IMR-90 (cell line): ENCODE measurements at regions not wholly inside any gene's neighbourhood (a gene's known extent, or its start where the extent isn't known, plus 50 kb on each side); places are given as distances from the start of the nearest gene placed in this dataset.

Source experiments
- ATAC-seq: fragments of 200-7000 bp; cut with Tn5 transposase; 2 replicates; pipeline ENCODE4 v1.9.1; 2020; ENCODE audit warnings: low read depth, mild to moderate bottlenecking, moderate library complexity
- BruUV-seq: library from RNA; stranded (reverse); fragments of 400-500 nt; replicated peaks from 2 replicates; lab custom pipeline; 2021; lab: Mats Ljungman, UMichigan
- CTCF ChIA-PET: fragments of 300-600 bp; formaldehyde crosslinking; extraction: SDS; loops from one replicate; lab custom pipeline; 2021; ENCODE audit warnings: antibody characterized with exemption; lab: Yijun Ruan, JAX
- POLR2A ChIA-PET: fragments of 300-600 bp; sonication (Branson Sonifier 250); formaldehyde crosslinking; loops from one replicate; lab custom pipeline; 2022; ENCODE audit warnings: antibody characterized with exemption; ENCODE audit not compliant: unreplicated experiment; lab: Charles Lee
- DNase-seq: peaks from one replicate; pipeline ENCODE4 v3.0.0; 2013
- H2AFZ ChIP-seq: replicated peaks from 2 replicates; pipeline ENCODE3; 2013; ENCODE audit warnings: low read length, mild to moderate bottlenecking; ENCODE audit not compliant: poor library complexity
- H2AK5ac ChIP-seq: 2 replicates; pipeline ENCODE4 v1.6.1; 2013; ENCODE audit warnings: low read depth, low read length, inconsistent platforms
- H2AK9ac ChIP-seq: replicated peaks from 2 replicates; pipeline ENCODE3; 2013; ENCODE audit warnings: mild to moderate bottlenecking, low read depth, low read length, moderate library complexity; ENCODE audit not compliant: poor library complexity
- H2BK120ac ChIP-seq: 2 replicates; pipeline ENCODE4 v1.6.1; 2013; ENCODE audit warnings: low read depth, low read length, inconsistent platforms
- H2BK15ac ChIP-seq: 3 replicates; pipeline ENCODE4 v1.6.1; 2013; ENCODE audit warnings: low read depth, low read length, inconsistent platforms
- H2BK20ac ChIP-seq: 2 replicates; pipeline ENCODE4 v1.6.1; 2013; ENCODE audit warnings: low read depth, mild to moderate bottlenecking, inconsistent platforms, low read length, moderate library complexity
- H2BK5ac ChIP-seq: 2 replicates; pipeline ENCODE4 v1.6.1; 2013; ENCODE audit warnings: mild to moderate bottlenecking, low read depth, low read length, inconsistent platforms; ENCODE audit not compliant: poor library complexity, severe bottlenecking
- H3K14ac ChIP-seq: replicated peaks from 2 replicates; pipeline ENCODE4 v1.6.1; 2013; ENCODE audit warnings: low read depth, low read length, inconsistent platforms
- H3K18ac ChIP-seq: 2 replicates; pipeline ENCODE4 v1.6.1; 2013; ENCODE audit warnings: low read depth, low read length, control low read depth
- H3K23ac ChIP-seq: 2 replicates; pipeline ENCODE4 v1.6.1; 2013; ENCODE audit warnings: low read depth, low read length, inconsistent platforms
- H3K27ac ChIP-seq: 2 replicates; pipeline ENCODE4 v1.5.1; 2013; ENCODE audit warnings: mild to moderate bottlenecking, control low read depth, low read length; ENCODE audit not compliant: insufficient read depth
- H3K27me3 ChIP-seq: 2 replicates; pipeline ENCODE4 v1.6.1; 2013; ENCODE audit warnings: low read length; ENCODE audit not compliant: control insufficient read depth, insufficient read depth
- H3K36me3 ChIP-seq: 2 replicates; pipeline ENCODE4 v1.6.1; 2013; ENCODE audit warnings: low read length, mixed read lengths; ENCODE audit not compliant: control insufficient read depth, insufficient read depth
- H3K4ac ChIP-seq: 2 replicates; pipeline ENCODE4 v1.6.1; 2013; ENCODE audit warnings: low read depth, low read length, inconsistent platforms
- H3K4me1 ChIP-seq: 2 replicates; pipeline ENCODE4 v1.6.1; 2013; ENCODE audit warnings: low read length, mixed read lengths; ENCODE audit not compliant: control insufficient read depth, insufficient read depth
- H3K4me2 ChIP-seq: 2 replicates; pipeline ENCODE4 v1.6.1; 2013; ENCODE audit warnings: low read depth, mild to moderate bottlenecking, control low read depth, low read length, moderate library complexity
- H3K4me3 ChIP-seq: 2 replicates; pipeline ENCODE4 v1.5.1; 2013; ENCODE audit warnings: low read depth, mild to moderate bottlenecking, control low read depth, low read length, moderate library complexity; ENCODE audit not compliant: insufficient read depth
- H3K56ac ChIP-seq: 2 replicates; pipeline ENCODE4 v1.6.1; 2013; ENCODE audit warnings: low read length, inconsistent platforms; ENCODE audit not compliant: insufficient read depth; ENCODE audit errors: extremely low read depth
- H3K79me1 ChIP-seq, 2 experiments: 2 replicates each; pipeline ENCODE4 v1.6.1; 2013; ENCODE audit warnings: low read length in 2 of 2, inconsistent platforms in 1 of 2, low read depth in 1 of 2
- H3K9ac ChIP-seq: 2 replicates; pipeline ENCODE4 v1.6.1; 2013; ENCODE audit warnings: low read depth, low read length, control low read depth
- H3K9me1 ChIP-seq: 2 replicates; pipeline ENCODE4 v1.6.1; 2013; ENCODE audit warnings: low read length, inconsistent platforms; ENCODE audit not compliant: insufficient read depth
- H3K9me3 ChIP-seq: 2 replicates; pipeline ENCODE4 v1.6.1; 2013; ENCODE audit warnings: low read length; ENCODE audit not compliant: control insufficient read depth, insufficient read depth
- H4K20me1 ChIP-seq: 2 replicates; pipeline ENCODE4 v1.6.1; 2013; ENCODE audit warnings: low read length, inconsistent platforms; ENCODE audit not compliant: insufficient read depth
- H4K5ac ChIP-seq: 2 replicates; pipeline ENCODE4 v1.6.1; 2013; ENCODE audit warnings: mild to moderate bottlenecking, low read depth, low read length, control low read depth
- H4K8ac ChIP-seq, 2 experiments: 2 replicates each; pipeline ENCODE4 v1.6.1; 2013; ENCODE audit warnings: low read depth in 2 of 2, low read length in 2 of 2, control low read depth in 1 of 2, inconsistent platforms in 1 of 2
- H4K91ac ChIP-seq: 2 replicates; pipeline ENCODE4 v1.6.1; 2013; ENCODE audit warnings: low read depth, low read length, inconsistent platforms; ENCODE audit not compliant: insufficient read depth
- BHLHE40 ChIP-seq: fragments of 150-350 bp; IDR thresholded peaks from 2 replicates; pipeline ENCODE4 v1.6.1; 2016; ENCODE audit warnings: mild to moderate bottlenecking, low read depth, low read length
- CEBPB ChIP-seq: IDR thresholded peaks from 2 replicates; pipeline ENCODE4 v1.6.1; 2012; ENCODE audit warnings: low read depth, low read length, improper control_type of control experiment
- FOS ChIP-seq: fragments of 150-350 bp; IDR thresholded peaks from 2 replicates; pipeline ENCODE4 v1.6.1; 2016; ENCODE audit warnings: low read depth, low read length
- MAFK ChIP-seq: IDR thresholded peaks from 2 replicates; pipeline ENCODE4 v1.6.1; 2012; ENCODE audit warnings: low read depth, low read length, improper control_type of control experiment
- MAZ ChIP-seq: IDR thresholded peaks from 2 replicates; pipeline ENCODE4 v1.6.1; 2012; ENCODE audit warnings: low read depth, mild to moderate bottlenecking, low read length, improper control_type of control experiment, moderate library complexity, borderline replicate concordance
- MXI1 ChIP-seq: IDR thresholded peaks from 2 replicates; pipeline ENCODE4 v1.6.1; 2012; ENCODE audit warnings: low read depth, mild to moderate bottlenecking, low read length, moderate library complexity, borderline replicate concordance
- NFE2L2 ChIP-seq: fragments of 150-350 bp; IDR thresholded peaks from 2 replicates; pipeline ENCODE4 v1.6.1; 2016; ENCODE audit warnings: low read depth, mild to moderate bottlenecking, low read length
- POLR2A ChIP-seq: IDR thresholded peaks from 2 replicates; pipeline ENCODE4 v1.6.1; 2012; ENCODE audit warnings: mild to moderate bottlenecking, low read depth, low read length
- RAD21 ChIP-seq: IDR thresholded peaks from 2 replicates; pipeline ENCODE4 v1.6.1; 2012; ENCODE audit warnings: low read length, improper control_type of control experiment
- RCOR1 ChIP-seq: IDR thresholded peaks from 2 replicates; pipeline ENCODE4 v1.6.1; 2012; ENCODE audit warnings: mild to moderate bottlenecking, low read length, improper control_type of control experiment; ENCODE audit not compliant: insufficient replicate concordance
- RFX5 ChIP-seq: IDR thresholded peaks from 2 replicates; pipeline ENCODE4 v1.8.0; 2012; ENCODE audit warnings: low read depth, mild to moderate bottlenecking, low read length, moderate library complexity
- SMC3 ChIP-seq: fragments of 150-350 bp; IDR thresholded peaks from 2 replicates; pipeline ENCODE4 v1.6.1; 2016; ENCODE audit warnings: low read depth, mild to moderate bottlenecking, antibody characterized with exemption, low read length, moderate library complexity
- WGBS, 2 experiments: methylation state at CpG; one replicate each; pipeline versions ENCODE4 v1.1.5 to v1.1.7; 2013; ENCODE audit warnings: missing lambda C conversion rate in 2 of 2; ENCODE audit not compliant: insufficient read length in 1 of 2; ENCODE audit errors: extremely low coverage in 2 of 2; 5-methylcytosine and 5-hydroxymethylcytosine counted together
- dilution Hi-C: fragments of 300-500 bp; cut with HindIII; formaldehyde crosslinking; loops from one replicate; pipeline ENCODE4 v1.14.3; 2018; ENCODE audit warnings: low sequenced_read_pairs; ENCODE audit not compliant: unreplicated experiment
- in situ Hi-C: fragments of 300-500 bp; cut with MboI; formaldehyde crosslinking; loops from 3 replicates; pipeline ENCODE4 v1.14.3; 2019; ENCODE audit warnings: low sequenced_read_pairs, inconsistent platforms, mixed read lengths
- intact Hi-C: fragments of 100-400 bp; cut with micrococcal nuclease; formaldehyde crosslinking; loops from 2 replicates; pipeline ENCODE4 v1.10.0; 2022
- TF ChIP-seq, protein P1 (sequence below): conservative IDR thresholded peaks from 2 replicates; pipeline ENCODE4 v1.5.1; 2012; ENCODE audit warnings: mild to moderate bottlenecking, low read depth, low read length, improper control_type of control experiment
- TF ChIP-seq, protein P2 (sequence below): fragments of 150-350 bp; IDR thresholded peaks from 2 replicates; pipeline ENCODE4 v1.6.1; 2017; ENCODE audit warnings: mild to moderate bottlenecking, antibody characterized with exemption, low read length, low read depth

GRCh38 chr18:71079606-71080005, 790.8 kb downstream of the SOCS6 start:
- H3K27me3 ChIP-seq: no peaks in the 10 kb centered on the region
- no peaks in the 10 kb centered on the region for H4K20me1 ChIP-seq
- no peak overlapping the region for H3K27ac ChIP-seq
- ChIA-PET POLR2A (no interaction called here), CTCF (no interaction called here)
- no peaks in the 10 kb centered on the region for H3K79me1 ChIP-seq
- no peak overlapping the region for H2BK20ac ChIP-seq
- intact Hi-C loops (no loop called here), dilution Hi-C loops (no loop called here), in situ Hi-C loops (no loop called here)
- no peak overlapping the region for H4K91ac ChIP-seq
- no peak overlapping the region for H2AK9ac ChIP-seq
- H3K9me3 ChIP-seq: peaks cover 6% of the 10 kb centered on the region
- H3K9ac ChIP-seq: no peak overlapping the region
- ATAC-seq (no peak), DNase-seq (no peak)
- no peaks in the 10 kb centered on the region for H3K9me1 ChIP-seq
- H2BK5ac ChIP-seq: no peak overlapping the region
- no peaks in the 10 kb centered on the region for H3K4me1 ChIP-seq
- no peak overlapping the region for H3K4me2 ChIP-seq
- no peak overlapping the region for H2BK15ac ChIP-seq
- no peaks in the 10 kb centered on the region for H3K36me3 ChIP-seq
- no peak overlapping the region for H2BK120ac ChIP-seq
- no peak overlapping the region for H3K14ac ChIP-seq
- H3K18ac ChIP-seq: no peak overlapping the region
- 50% methylated on average over 3 of the region's 9 CpGs; no CpG with 5 or more reads in 1 of the 2 experiments for WGBS, 2 experiments
- no peak overlapping the region for H2AK5ac ChIP-seq
- H3K23ac ChIP-seq: no peak overlapping the region
- no peak overlapping the region for H4K8ac ChIP-seq
- H3K4me3 ChIP-seq: no peak overlapping the region
- no peak overlapping the region for H2AFZ ChIP-seq
- no peak overlapping the region for H3K4ac ChIP-seq
- no peak overlapping the region for H3K56ac ChIP-seq
- H4K5ac ChIP-seq: no peak overlapping the region
- TF ChIP-seq, protein P1, sequence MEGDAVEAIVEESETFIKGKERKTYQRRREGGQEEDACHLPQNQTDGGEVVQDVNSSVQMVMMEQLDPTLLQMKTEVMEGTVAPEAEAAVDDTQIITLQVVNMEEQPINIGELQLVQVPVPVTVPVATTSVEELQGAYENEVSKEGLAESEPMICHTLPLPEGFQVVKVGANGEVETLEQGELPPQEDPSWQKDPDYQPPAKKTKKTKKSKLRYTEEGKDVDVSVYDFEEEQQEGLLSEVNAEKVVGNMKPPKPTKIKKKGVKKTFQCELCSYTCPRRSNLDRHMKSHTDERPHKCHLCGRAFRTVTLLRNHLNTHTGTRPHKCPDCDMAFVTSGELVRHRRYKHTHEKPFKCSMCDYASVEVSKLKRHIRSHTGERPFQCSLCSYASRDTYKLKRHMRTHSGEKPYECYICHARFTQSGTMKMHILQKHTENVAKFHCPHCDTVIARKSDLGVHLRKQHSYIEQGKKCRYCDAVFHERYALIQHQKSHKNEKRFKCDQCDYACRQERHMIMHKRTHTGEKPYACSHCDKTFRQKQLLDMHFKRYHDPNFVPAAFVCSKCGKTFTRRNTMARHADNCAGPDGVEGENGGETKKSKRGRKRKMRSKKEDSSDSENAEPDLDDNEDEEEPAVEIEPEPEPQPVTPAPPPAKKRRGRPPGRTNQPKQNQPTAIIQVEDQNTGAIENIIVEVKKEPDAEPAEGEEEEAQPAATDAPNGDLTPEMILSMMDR: no peak
- no peak for TF ChIP-seq POLR2A
- no peak for TF ChIP-seq SMC3
- no peak for TF ChIP-seq MAFK
- no peak for TF ChIP-seq MXI1
- TF ChIP-seq, protein P2, sequence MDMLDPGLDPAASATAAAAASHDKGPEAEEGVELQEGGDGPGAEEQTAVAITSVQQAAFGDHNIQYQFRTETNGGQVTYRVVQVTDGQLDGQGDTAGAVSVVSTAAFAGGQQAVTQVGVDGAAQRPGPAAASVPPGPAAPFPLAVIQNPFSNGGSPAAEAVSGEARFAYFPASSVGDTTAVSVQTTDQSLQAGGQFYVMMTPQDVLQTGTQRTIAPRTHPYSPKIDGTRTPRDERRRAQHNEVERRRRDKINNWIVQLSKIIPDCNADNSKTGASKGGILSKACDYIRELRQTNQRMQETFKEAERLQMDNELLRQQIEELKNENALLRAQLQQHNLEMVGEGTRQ: no peak
- TF ChIP-seq MAZ: no peak
- no peak for TF ChIP-seq BHLHE40
- no peak for TF ChIP-seq RAD21
- no peak for TF ChIP-seq RCOR1
- TF ChIP-seq CEBPB: no peak
- TF ChIP-seq RFX5: no peak
- no peak for TF ChIP-seq NFE2L2
- no peak for TF ChIP-seq FOS
- BruUV-seq: no TSS peak
